ENCODE measurements at regions not wholly inside any gene's neighbourhood (a gene's known extent, or its start where the extent isn't known, plus 50 kb on each side); places are given as distances from the start of the nearest gene placed in this dataset.

GRCh38 chr9:16286160-16286559 is 584.3 kb downstream of the BNC2 start:
- in situ Hi-C loops (cut with HindIII; ENCODE audit: low pct_unique_long_range_greater_than_20kb, low sequenced_read_pairs) (no loop called here), intact Hi-C loops (cut with micrococcal nuclease; ENCODE audit: unreplicated experiment) (no loop called here)
- ATAC-seq (no peak), DNase-seq (ENCODE audit: low read depth, low spot score) (no peak)
- no peaks in the 10 kb centered on the region for H3K36me3 ChIP-seq (ENCODE audit: control insufficient read depth, insufficient read depth, low read length)
- H3K27me3 ChIP-seq (ENCODE audit: control insufficient read depth, insufficient read depth, low read length), result no peaks in the 10 kb centered on the region
- ChIA-PET CTCF (no interaction called here), POLR2A (no interaction called here)
- H3K4me1 ChIP-seq (ENCODE audit: control insufficient read depth, insufficient read depth, low read length), result no peaks in the 10 kb centered on the region
- H3K27ac ChIP-seq (ENCODE audit: low read length), result no peak overlapping the region
- no TSS peak for BruUV-seq (replicated peaks)
- no peaks in the 10 kb centered on the region for H3K9me3 ChIP-seq (ENCODE audit: control insufficient read depth, insufficient read depth, low read depth, low read length)
- H3K4me3 ChIP-seq (ENCODE audit: low read depth in 2 of 2, low read length in 2 of 2), result no peak overlapping the region
- TF ChIP-seq REST (IDR thresholded peaks at IDR 0.05; ENCODE audit: insufficient read depth in 1 of 2, low read depth in 2 of 2, low read length in 1 of 2) (no peak), POLR2AphosphoS5 (IDR thresholded peaks at IDR 0.05; ENCODE audit: low read depth, low read length) (no peak)

GRCh38 chr9:16289639-16290038 is 580.8 kb downstream of the BNC2 start:
- no peaks in the 10 kb centered on the region for H3K36me3 ChIP-seq (ENCODE audit: control insufficient read depth, insufficient read depth, low read length)
- no peaks in the 10 kb centered on the region for H3K27me3 ChIP-seq (ENCODE audit: control insufficient read depth, insufficient read depth, low read length)
- intact Hi-C loops (cut with micrococcal nuclease; ENCODE audit: unreplicated experiment) (no loop called here), in situ Hi-C loops (cut with HindIII; ENCODE audit: low pct_unique_long_range_greater_than_20kb, low sequenced_read_pairs) (no loop called here)
- CTCF ChIA-PET, result no interaction called here
- H3K4me3 ChIP-seq (ENCODE audit: low read depth in 2 of 2, low read length in 2 of 2), result no peak overlapping the region
- no peak overlapping the region for H3K27ac ChIP-seq (ENCODE audit: low read length)
- no peaks in the 10 kb centered on the region for H3K4me1 ChIP-seq (ENCODE audit: control insufficient read depth, insufficient read depth, low read length)
- POLR2A ChIA-PET, result no interaction called here
- TF ChIP-seq REST (IDR thresholded peaks at IDR 0.05; ENCODE audit: insufficient read depth in 1 of 2, low read depth in 2 of 2, low read length in 1 of 2), result no peak
- TF ChIP-seq CTCF (IDR thresholded peaks at IDR 0.05), result no peak
- TF ChIP-seq SIN3A (IDR thresholded peaks at IDR 0.05; ENCODE audit: borderline replicate concordance, insufficient read depth, low read depth, low read length), result no peak
- TF ChIP-seq TCF7L2 (IDR thresholded peaks at IDR 0.05; ENCODE audit: low read depth, low read length), result no peak
- TF ChIP-seq POLR2AphosphoS5 (IDR thresholded peaks at IDR 0.05; ENCODE audit: low read depth, low read length), result no peak
- DNase-seq (ENCODE audit: low read depth, low spot score), result no peak
- no TSS peak for BruUV-seq (replicated peaks)
- no peak for ATAC-seq
- H3K9me3 ChIP-seq (ENCODE audit: control insufficient read depth, insufficient read depth, low read depth, low read length), result no peaks in the 10 kb centered on the region
